Ovary (tissue), 7 donors: ENCODE measurements at regions not wholly inside any gene's neighbourhood (a gene's known extent, or its start where the extent isn't known, plus 50 kb on each side); places are given as distances from the start of the nearest gene placed in this dataset.

Experiments used
- DNase-seq, 5 donors: peaks; one replicate each; pipeline ENCODE4 v3.0.0-alpha.2; 2019 to 2020
- H3K27ac ChIP-seq, 2 donors: fragments of 200-600 bp; one replicate each; pipeline versions ENCODE4 v1.5.1 to v1.8.0; 2019 to 2022
- H3K27me3 ChIP-seq: fragments of 200-600 bp; one replicate; pipeline ENCODE4 v1.8.0; 2022
- H3K36me3 ChIP-seq: fragments of 200-600 bp; sonication (generic); one replicate; pipeline ENCODE4 v1.5.1; 2019
- H3K4me1 ChIP-seq: one replicate; pipeline ENCODE4 v1.8.1; 2013; ENCODE audit warnings: mild to moderate bottlenecking, moderate library complexity; ENCODE audit not compliant: insufficient read depth
- H3K4me3 ChIP-seq: fragments of 200-600 bp; sonication (generic); one replicate; pipeline ENCODE4 v1.5.1; 2017
- H3K9me3 ChIP-seq, 2 donors: fragments of 200-600 bp in 1 of 2; sonication (generic) in 1 of 2; one replicate each; pipeline versions ENCODE4 v1.5.1 to v1.8.1; 2013 to 2019; ENCODE audit warnings: mild to moderate bottlenecking in 1 of 2, moderate library complexity in 1 of 2
- EP300 ChIP-seq: sonication (generic); formaldehyde crosslinking; IDR thresholded peaks from one replicate; pipeline ENCODE4 v1.6.1; 2017; ENCODE audit warnings: antibody characterized with exemption
- POLR2A ChIP-seq: fragments of 450-650 bp; IDR thresholded peaks from one replicate; pipeline ENCODE4 v1.6.1; 2017; ENCODE audit warnings: antibody characterized with exemption, mild to moderate bottlenecking, moderate library complexity
- WGBS, 3 donors: extraction: QIAGEN DNeasy Blood & Tissue Kit in 1 of 3; methylation state at CpG; one replicate each; pipeline versions ENCODE4 v1.1.5 to v1.1.7; 2013 to 2017; 5-methylcytosine and 5-hydroxymethylcytosine counted together
- intact Hi-C, 4 donors: fragments of 100-400 bp; cut with DNase I; formaldehyde crosslinking; loops; one replicate each; pipeline versions ENCODE4 v1.11.0 to v1.15.1; 2022 to 2023
- TF ChIP-seq, protein P1 (sequence below), 3 donors: fragments of 450-650 bp in 2 of 3; fragments of 200-600 bp in 1 of 3; IDR thresholded peaks; one replicate each; pipeline versions ENCODE4 v1.5.1 to v1.8.0; 2016 to 2022; ENCODE audit warnings: antibody characterized with exemption in 3 of 3, mild to moderate bottlenecking in 1 of 3
- donor health status: DM: no; HTN: no; CAD: no; lungs with moderate emphysema.
- donor health status: DM: no; HTN: no; CAD: no.
- donor health status: Bipolar disorder and iron deficiency.
- donor health status: DM: no; HTN: no; CAD: no.
- donor health status: DM: yes; HTN: yes; CAD: no.

DNA sequence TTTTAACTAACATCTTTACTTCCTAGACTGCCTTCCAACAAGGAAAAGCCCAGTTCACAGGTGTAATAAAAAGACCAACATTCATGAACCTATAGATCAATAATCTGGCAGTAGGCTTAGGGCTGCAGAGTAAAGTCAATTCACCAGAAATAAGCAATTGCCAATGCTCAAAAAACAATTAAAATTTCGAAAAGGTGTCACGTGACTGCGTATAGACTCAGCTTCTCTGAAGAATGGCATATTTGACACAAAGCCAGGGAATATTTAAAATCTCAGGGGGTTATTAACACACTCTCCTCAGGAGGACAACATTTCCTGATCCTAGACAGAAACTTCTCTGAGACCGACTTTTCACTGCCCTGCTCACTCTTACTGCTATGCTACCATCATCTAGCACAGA is 245.2 kb upstream of the LRATD1 start:
- Histone ChIP-seq H3K36me3 (no peaks in the 10 kb centered on the region), H3K9me3 (no peaks in the 10 kb centered on the region), H3K4me1 (no peaks in the 10 kb centered on the region), H3K4me3 (no peak overlapping the region), H3K27me3 (no peaks in the 10 kb centered on the region), H3K27ac (no peak overlapping the region)
- 91 to 94% (median 93%) methylated on average over 4 of the region's 4 CpGs for WGBS, 3 donors
- DNase-seq = no peak
- no peak for TF ChIP-seq EP300
- TF ChIP-seq, protein P1, sequence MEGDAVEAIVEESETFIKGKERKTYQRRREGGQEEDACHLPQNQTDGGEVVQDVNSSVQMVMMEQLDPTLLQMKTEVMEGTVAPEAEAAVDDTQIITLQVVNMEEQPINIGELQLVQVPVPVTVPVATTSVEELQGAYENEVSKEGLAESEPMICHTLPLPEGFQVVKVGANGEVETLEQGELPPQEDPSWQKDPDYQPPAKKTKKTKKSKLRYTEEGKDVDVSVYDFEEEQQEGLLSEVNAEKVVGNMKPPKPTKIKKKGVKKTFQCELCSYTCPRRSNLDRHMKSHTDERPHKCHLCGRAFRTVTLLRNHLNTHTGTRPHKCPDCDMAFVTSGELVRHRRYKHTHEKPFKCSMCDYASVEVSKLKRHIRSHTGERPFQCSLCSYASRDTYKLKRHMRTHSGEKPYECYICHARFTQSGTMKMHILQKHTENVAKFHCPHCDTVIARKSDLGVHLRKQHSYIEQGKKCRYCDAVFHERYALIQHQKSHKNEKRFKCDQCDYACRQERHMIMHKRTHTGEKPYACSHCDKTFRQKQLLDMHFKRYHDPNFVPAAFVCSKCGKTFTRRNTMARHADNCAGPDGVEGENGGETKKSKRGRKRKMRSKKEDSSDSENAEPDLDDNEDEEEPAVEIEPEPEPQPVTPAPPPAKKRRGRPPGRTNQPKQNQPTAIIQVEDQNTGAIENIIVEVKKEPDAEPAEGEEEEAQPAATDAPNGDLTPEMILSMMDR (IDR thresholded peaks at IDR 0.05) = no peak
- no peak for TF ChIP-seq POLR2A
- intact Hi-C loops = no loop called here

DNA sequence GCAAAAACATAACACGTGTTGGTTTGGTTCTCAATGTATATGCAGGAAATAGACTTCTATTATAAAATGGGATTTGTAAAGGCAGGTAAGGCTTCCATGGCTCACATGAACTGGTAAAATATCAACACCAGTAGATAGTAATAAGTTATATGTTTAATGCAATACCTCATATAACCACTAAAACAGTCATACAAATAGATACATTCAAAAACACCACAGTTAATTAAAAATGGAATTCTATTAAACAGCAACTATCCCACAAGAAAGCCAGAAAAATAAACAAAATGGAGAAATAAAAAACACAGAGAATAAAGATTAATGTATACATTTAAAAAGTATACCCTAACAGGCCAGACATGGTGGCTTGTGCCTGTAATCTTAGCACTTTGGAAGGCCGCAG is 243.8 kb upstream of the LRATD1 start:
- no peak for TF ChIP-seq POLR2A
- TF ChIP-seq, protein P1 (IDR thresholded peaks at IDR 0.05) = no peak
- no peak for TF ChIP-seq EP300
- no peak for DNase-seq
- no peak overlapping the region for H3K27ac ChIP-seq
- H3K4me3 ChIP-seq = no peak overlapping the region
- no peaks in the 10 kb centered on the region for H3K36me3 ChIP-seq
- no peaks in the 10 kb centered on the region for H3K9me3 ChIP-seq
- H3K4me1 ChIP-seq = no peaks in the 10 kb centered on the region
- H3K27me3 ChIP-seq = no peaks in the 10 kb centered on the region
- WGBS, 3 donors = 92 to 96% (median 94%) methylated on average over 2 of the region's 2 CpGs
- intact Hi-C loops = no loop called here

DNA sequence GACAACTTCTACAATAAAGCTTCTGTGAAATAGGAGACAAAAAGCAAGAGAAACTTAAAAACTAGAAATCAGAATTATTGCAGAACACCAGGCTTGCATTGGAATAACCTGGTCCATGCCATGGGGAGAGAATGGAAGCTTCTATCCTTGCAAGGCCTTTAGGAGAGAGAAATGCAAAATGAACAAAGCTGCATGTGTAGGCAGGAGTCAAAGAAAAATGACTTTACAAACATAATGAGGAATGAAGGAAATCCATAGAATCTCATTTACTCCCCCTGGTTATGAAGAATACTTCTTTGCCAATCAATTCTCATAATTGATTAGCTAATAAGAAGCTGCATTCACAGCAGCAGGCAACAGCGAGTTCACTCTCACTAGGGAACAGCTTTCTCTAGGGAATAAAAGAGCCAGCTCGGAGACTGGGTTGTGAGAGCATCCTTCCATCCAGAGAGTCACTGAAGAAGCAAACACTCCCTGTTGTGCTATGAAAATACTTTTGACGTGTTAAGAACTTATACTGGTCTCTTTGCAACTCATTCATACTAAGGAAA is 235.9 kb upstream of the LRATD1 start:
- H3K4me3 ChIP-seq = no peak overlapping the region
- no peak overlapping the region for H3K27ac ChIP-seq
- intact Hi-C loops = no loop called here
- no peaks in the 10 kb centered on the region for H3K27me3 ChIP-seq
- no peak for TF ChIP-seq POLR2A
- TF ChIP-seq EP300 = no peak
- TF ChIP-seq, protein P1 (IDR thresholded peaks at IDR 0.05) = no peak
- no peak for DNase-seq
- no peaks in the 10 kb centered on the region for H3K4me1 ChIP-seq
- H3K36me3 ChIP-seq = no peaks in the 10 kb centered on the region
- 84 to 90% (median 89%) methylated on average over 3 of the region's 3 CpGs for WGBS, 3 donors
- H3K9me3 ChIP-seq = no peaks in the 10 kb centered on the region

DNA sequence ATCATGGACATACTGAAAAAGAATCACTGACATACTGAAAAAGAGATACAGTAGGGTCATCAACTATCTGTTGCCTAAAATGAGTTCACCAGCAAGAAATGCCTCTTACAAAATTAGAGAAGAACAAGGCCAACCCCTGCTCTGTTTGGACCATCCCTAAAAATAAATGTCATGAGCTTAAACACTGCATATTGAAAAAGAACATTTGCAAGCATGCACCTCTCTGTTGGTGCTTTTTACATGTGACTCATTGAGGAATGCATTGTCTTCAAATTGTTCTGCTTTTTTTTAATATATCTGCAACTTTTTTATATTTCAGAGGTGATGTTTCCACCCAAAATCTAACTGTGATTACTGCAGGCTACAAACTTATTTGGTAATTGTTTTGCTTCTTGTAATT is 233.9 kb upstream of the LRATD1 start:
- intact Hi-C loops = no loop called here
- Histone ChIP-seq H3K9me3 (no peaks in the 10 kb centered on the region), H3K27ac (no peak overlapping the region), H3K27me3 (no peaks in the 10 kb centered on the region), H3K36me3 (no peaks in the 10 kb centered on the region), H3K4me1 (no peaks in the 10 kb centered on the region), H3K4me3 (no peak overlapping the region)
- DNase-seq = no peak
- TF ChIP-seq, protein P1 (IDR thresholded peaks at IDR 0.05) = no peak
- TF ChIP-seq EP300 (no peak), POLR2A (no peak)
